Tongue (tissue), 1 donor: ENCODE measurements at regions not wholly inside any gene's neighbourhood (a gene's known extent, or its start where the extent isn't known, plus 50 kb on each side); places are given as distances from the start of the nearest gene placed in this dataset.

ENCODE experiments used
- DNase-seq: peaks from one replicate; pipeline ENCODE4 v3.0.0-alpha.2; 2015

DNA sequence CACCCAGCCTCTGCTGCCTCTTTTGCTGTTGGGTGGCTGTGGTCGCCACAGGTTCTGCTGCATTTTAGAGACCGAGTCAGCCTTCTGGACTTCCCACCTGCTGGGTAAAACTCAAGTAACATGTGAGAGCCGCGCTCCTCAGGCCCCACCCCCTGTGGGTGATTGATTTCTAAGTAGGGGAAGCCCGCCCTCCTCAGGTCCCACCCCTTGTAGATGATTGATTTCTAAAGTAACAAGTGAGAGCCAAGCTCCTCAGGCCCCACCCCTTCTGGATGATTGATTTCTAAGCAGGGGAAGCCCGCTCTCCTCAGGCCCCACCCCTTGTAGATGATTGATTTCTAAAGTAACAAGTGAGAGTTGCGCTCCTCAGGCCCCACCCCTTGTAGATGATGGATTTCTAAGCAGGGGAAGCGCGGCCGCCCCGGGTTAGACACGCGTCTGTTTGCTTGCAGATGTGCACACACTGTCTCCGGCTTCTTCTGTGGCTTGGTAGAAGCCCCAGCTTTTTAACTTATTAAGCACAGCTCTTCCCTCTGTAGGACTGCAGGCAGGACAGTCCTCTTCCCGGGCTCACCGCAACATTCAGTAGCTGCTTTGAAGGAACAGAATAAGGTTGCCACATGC, 83.4 kb downstream of the FAM43A start:
- DNase-seq = peak; percentile 98

DNA sequence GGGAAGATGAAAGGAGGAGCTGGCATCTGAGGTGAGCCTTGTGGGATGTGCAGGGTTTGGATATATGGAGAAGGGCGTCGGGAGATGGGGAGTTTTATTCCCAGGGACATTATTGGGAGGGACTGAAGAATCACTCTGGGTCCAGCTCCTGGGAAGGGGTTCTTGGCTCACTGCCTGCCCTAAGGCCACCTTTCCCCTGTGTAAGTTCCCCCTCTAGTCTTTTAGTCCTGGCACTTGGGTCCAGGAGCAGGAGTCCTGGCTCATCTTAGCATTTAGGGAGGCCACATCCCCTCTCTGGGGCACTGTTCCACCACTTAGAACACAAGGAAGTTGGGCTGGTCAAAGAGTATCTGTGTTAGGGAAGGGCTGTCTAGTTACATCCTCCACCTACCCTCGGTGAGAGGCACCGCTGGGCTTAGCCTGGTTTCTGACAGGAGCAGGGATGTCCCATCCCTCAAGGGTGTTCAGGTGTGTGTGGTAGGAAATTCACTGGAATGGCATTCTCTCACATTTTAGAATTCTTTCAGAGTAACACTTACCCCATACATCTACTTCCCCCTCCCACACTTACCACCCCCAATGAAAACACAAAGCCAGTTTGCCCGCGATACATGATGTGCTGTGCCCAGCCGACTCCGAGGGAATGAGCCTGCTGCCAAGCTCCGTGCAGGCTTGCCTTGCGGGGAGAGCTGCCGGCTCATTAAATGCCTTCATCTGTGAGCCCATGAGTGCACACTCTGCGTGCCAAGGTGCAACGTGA, 86.7 kb downstream of the FAM43A start:
- DNase-seq = no peak

DNA sequence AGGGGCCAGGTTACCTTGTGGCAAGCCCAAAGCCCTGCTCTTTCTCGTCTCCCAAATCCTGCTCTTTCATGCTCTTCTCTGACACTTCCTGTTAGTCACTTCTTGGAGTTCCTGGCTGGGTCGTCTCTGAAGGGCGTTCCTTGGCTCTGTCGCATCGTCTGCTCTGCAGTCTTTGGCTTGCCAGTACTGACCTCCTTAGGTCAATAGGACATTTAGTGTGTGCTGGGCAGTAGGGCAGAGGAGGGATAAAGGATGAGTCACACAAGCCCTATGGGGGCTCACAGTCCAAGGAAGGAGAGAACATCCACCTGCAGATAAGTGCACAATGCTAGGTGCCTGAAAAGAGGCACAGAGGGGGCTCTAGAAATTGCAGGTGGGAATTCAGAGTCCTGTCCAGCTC, 87.5 kb downstream of the FAM43A start:
- no peak for DNase-seq

- peak; percentile 52 for DNase-seq
These were observed 88.2 kb downstream of the FAM43A start for GRCh38 chr3:194773771-194774455.

GRCh38 chr3:194775266-194775665, 89.6 kb downstream of the FAM43A start:
- no peak for DNase-seq

DNA sequence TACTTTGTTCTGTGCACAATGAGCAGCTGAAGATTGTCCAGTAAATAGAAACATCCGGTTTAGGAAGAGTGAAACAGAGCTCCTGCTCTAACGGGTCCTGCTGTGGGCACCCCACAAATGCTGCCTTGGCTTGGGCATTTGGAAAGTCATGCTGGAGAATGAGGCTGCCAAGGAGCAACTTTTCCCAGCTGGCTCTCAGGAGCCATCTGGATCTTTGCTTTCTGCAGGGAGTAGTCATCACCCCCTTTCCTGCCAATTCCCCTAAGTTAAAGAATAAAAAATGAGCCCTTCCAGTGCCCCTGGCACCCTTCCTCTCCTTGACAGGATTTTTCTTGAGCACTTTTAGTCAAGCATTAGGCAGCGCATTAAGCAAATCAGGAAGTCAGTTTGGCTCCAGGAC, 90.0 kb downstream of the FAM43A start:
- DNase-seq = peak; percentile 56

DNA sequence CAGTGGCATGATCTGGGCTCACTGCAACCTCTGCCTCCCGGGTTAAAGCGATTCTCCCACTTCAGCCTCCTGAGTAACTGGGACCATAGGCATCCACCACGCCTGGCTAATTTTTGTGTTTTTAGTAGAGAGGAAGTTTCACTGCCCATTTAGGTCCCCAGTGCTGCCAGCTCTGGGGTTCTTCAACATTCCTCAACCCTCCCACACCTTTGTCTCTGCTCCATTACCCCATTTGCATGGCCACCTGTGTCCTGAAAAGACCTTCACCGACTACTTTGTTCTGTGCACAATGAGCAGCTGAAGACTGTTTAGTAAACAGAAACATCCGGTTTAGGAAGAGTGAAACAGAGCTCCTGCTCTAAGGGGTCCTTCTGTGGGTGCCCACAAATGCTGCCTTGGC, 92.0 kb downstream of the FAM43A start:
- DNase-seq = no peak

- DNase-seq = no peak
These were observed 94.1 kb downstream of the FAM43A start for GRCh38 chr3:194779729-194780224.

- no peak for DNase-seq
These were observed 95.0 kb downstream of the FAM43A start for GRCh38 chr3:194780706-194781105.

DNA sequence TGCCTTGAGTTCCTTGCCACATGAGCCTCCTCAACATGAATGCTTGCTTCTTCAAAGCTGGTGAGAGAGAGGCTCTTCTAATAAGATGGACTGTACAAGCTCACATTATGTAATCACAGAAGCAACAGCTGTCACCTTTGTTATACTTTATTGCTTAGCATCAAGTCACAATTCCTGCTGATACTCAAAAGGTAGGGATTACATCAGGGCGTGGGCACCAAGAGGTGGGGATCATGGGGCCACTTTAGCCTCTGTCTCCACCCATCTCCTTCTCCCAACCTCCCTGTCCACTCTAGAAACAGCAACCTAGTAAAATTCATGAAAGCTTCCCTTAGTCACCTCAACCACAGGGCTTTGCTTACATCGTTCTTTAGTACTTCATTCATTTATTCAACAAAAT, 95.9 kb downstream of the FAM43A start:
- no peak for DNase-seq

DNA sequence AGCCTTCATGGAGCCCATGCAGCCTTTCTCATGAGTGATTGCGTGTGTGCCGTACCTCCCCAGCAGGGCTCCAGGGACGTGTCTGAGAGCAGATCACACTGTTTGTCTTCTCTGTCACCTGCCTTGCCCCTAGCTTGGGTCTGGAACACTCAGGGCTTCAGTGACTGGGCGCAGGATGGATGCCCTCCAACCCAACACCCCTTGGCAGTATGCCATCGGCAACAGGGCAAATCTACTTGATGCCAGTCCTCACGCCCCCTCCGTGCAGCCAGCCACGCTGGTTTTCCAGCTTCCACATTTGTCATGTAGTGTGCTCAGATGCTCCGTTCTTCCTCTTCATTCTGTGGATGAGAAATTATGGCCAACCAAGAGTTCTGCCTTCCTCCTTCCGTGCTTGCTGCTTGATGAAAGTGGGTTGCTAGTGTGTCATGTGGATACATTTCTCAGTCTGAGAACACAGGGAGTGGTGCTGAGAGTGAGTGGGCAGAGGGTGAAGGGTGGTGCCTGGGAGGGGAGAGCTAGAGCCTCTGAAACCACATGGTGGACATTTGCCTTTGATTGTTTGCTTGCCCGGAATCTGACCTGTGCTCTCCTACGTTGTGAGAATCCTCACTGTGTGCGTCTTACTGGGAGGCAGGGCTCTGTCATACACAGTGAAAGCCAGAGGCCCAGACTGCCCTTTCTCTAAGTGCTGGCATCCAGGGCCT, 97.2 kb downstream of the FAM43A start:
- no peak for DNase-seq

DNA sequence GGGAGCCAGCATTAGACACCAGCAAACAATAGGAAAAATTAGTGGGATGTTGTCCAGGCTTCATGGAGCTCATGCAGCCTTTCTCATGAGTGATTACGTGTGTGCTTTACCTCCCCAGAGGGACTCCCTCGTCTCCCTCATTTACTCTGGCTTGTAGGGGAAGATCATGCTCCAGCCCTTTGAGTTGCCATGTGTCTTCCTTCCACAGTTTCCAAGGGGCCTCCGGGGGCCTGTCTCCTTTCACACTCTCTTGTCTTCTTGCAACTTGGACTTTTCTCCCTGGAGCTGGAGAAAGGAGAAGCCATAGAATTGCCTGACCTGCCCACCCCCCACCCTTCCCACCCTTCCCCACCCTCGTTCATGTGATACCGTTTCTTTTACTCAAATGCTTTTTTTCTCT, 98.7 kb downstream of the FAM43A start:
- no peak for DNase-seq

GRCh38 chr3:194785315-194785714, 99.6 kb downstream of the FAM43A start:
- DNase-seq = no peak

DNA sequence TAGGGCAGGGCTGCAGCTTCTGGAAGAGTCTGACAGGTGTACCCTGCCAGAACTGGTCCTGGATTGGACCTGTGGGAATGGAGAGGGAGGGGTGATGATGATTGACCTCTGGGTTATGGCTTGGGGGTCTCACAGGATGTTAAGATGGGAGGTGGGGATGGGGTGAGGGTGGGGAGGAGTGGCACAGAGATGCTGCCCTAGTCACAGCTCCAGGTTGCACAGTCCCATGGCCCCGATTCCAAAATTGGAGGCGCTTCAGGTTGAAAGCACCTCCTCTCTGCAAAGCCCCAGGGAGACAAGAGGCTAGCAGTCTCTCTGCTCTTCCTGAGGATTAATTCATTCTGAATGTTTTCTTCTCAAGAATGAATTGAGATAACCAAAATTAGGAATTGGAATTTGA, 101.4 kb downstream of the FAM43A start:
- no peak for DNase-seq

DNA sequence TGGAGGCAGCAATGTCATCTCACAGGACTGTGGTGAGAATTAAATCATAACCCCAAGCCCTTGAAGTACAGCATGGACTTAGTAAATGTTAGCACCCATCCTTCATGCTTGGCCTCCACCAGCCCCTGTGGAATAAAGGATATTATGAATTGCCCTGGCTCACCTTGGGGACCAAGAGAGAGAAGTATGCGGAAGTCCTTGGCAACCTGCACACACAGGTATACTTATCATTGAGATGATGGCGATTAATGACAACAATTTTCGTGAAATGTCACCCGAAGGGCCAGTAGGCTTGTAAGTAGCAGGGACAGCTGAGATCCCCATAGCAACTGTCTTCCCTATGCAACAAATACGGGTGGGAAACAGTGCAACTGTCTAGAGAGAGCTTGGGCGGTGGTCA, 102.0 kb downstream of the FAM43A start:
- no peak for DNase-seq

GRCh38 chr3:194792368-194792767, 106.7 kb downstream of the FAM43A start:
- DNase-seq = no peak

GRCh38 chr3:194797555-194798250, 112.0 kb downstream of the FAM43A start:
- no peak for DNase-seq

DNA sequence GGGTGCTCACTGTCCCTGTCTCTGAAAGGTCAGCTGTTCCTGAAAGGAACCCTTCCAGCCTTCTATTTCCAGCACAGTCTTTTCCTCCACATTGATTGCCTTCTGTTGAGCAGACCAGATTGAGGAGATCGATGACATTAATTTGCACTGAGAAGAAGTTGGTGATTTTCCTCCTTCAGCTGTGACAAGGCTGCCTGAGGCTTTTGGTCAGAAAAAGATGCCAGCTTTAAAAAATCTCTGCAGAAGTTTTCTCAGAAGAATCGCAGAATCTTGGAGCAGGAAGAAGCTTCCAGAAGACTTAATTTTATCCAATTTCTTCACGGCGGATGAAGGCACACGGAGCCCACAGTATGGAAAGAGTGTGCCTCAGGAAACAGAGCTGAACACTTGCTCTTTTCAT, 112.8 kb downstream of the FAM43A start:
- DNase-seq = no peak

DNA sequence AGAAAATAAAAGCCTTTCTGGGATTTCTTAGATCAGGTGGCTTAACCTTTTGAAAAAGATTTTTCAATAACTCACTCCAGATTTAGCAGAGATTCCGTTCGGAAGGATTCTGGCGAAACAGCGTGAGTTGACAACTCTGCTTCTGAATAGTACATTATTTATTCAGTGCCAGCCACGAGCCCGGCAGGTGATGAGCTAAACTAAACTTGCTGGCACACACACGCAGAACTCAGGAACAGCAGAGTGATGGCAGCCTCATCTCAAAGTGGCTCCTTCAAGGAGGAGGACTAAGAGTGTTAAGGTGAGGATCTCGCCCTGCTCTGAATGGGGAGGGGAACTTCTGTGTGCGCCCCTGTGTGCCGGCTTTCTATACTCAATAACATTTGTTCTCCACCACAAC, 114.3 kb downstream of the FAM43A start:
- no peak for DNase-seq

- DNase-seq = peak; percentile 84
These were observed 116.1 kb downstream of the FAM43A start for GRCh38 chr3:194801461-194802432.

DNA sequence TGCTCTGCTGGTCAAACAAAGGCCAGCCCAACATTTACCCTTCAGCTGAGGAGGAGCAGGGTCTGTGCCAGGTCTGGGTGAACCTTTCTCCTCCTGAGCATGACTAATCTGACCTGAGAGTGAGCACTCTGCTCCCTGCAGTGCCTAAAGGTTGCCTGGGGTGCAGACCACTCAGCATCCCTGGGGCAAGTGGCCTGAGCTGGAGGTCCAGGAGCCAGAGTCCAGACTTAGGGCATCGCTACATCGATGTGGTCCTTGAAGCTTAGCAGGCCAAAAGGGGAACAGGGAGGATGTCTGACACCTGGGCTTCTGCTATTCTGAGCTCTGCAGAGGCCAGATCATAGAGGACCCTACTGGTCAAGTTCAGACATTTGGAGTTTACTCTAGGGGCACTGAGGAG, 119.1 kb downstream of the FAM43A start:
- DNase-seq = no peak
